ENCODE measurements at regions not wholly inside any gene's neighbourhood (a gene's known extent, or its start where the extent isn't known, plus 50 kb on each side); places are given as distances from the start of the nearest gene placed in this dataset.

DNA sequence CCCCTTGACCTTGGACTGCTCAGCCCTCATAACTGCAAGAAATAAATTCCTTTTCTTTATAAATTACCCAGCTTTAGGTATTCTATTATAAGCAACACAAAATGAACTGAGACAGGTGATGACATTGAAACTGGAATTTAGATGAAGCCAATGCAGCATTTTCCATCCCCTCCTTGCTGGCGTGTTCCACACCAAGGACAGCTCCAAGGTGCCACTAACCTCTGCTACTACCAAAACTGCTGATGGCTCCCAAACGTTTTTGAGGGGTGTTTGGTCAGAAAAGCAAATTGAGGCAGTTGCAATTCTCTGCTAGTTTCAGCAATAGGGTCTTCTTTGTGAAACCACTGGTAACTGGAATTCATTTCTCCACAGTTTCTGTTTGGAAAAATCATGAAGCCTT, 124.8 kb downstream of the DRD1 start:
- DNase-seq (ENCODE audit: low read depth in 1 of 2, low spot score in 1 of 2) (no peak), ATAC-seq (no peak), FAIRE-seq (no peak)
- ChIA-PET POLR2A (no interaction called here), CTCF (interaction anchor here (1.6 kb wide), 1 partner anchor 19 kb away, joined by 5 read pairs; no protein-coding TSS in a partner anchor)
- H3K27ac ChIP-seq: no peak overlapping the region
- no peak overlapping the region for H3K4me2 ChIP-seq
- WGBS (ENCODE audit: missing lambda C conversion rate): 21% methylated on average over 2 of the region's 2 CpGs
- no peaks in the 10 kb centered on the region for H3K9me3 ChIP-seq
- no peak overlapping the region for H3K4me3 ChIP-seq
- TF ChIP-seq, protein P1, sequence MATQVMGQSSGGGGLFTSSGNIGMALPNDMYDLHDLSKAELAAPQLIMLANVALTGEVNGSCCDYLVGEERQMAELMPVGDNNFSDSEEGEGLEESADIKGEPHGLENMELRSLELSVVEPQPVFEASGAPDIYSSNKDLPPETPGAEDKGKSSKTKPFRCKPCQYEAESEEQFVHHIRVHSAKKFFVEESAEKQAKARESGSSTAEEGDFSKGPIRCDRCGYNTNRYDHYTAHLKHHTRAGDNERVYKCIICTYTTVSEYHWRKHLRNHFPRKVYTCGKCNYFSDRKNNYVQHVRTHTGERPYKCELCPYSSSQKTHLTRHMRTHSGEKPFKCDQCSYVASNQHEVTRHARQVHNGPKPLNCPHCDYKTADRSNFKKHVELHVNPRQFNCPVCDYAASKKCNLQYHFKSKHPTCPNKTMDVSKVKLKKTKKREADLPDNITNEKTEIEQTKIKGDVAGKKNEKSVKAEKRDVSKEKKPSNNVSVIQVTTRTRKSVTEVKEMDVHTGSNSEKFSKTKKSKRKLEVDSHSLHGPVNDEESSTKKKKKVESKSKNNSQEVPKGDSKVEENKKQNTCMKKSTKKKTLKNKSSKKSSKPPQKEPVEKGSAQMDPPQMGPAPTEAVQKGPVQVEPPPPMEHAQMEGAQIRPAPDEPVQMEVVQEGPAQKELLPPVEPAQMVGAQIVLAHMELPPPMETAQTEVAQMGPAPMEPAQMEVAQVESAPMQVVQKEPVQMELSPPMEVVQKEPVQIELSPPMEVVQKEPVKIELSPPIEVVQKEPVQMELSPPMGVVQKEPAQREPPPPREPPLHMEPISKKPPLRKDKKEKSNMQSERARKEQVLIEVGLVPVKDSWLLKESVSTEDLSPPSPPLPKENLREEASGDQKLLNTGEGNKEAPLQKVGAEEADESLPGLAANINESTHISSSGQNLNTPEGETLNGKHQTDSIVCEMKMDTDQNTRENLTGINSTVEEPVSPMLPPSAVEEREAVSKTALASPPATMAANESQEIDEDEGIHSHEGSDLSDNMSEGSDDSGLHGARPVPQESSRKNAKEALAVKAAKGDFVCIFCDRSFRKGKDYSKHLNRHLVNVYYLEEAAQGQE (IDR thresholded peaks at IDR 0.05): peak; percentile 47
- TF ChIP-seq CHD2 (IDR thresholded peaks at IDR 0.05; ENCODE audit: low read length, partially characterized antibody): no peak
- H3K4me1 ChIP-seq: no peaks in the 10 kb centered on the region

DNA sequence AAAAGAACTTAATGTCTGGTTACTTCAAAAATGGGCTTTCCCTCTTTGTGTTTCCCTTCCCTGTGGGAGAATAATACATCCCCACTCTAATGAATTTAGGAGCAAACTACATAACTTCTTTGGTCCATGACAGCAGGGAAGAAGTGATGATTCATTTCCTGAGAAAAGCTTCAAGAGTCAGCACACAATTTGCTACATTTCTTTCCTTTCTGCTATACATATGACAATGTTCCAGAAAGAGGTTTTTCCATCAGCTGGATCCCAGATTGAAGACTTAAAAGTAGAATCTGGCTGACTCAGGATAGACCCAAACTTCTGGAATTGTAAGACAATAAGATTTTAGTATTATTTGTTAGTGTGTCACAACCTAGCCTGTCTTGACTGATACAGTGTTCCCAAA, 126.1 kb downstream of the DRD1 start:
- no peak for ATAC-seq
- no peak for FAIRE-seq
- Histone ChIP-seq H3K27ac (no peak overlapping the region), H3K4me2 (no peak overlapping the region), H3K4me1 (no peaks in the 10 kb centered on the region), H3K4me3 (no peak overlapping the region), H3K9me3 (no peaks in the 10 kb centered on the region)
- ChIA-PET CTCF (no interaction called here), POLR2A (no interaction called here)
- no peak for DNase-seq (ENCODE audit: low read depth in 1 of 2, low spot score in 1 of 2)
- TF ChIP-seq MAFK (IDR thresholded peaks at IDR 0.05; ENCODE audit: partially characterized antibody): no peak
- TF ChIP-seq, protein P1 (IDR thresholded peaks at IDR 0.05): no peak
- TF ChIP-seq FOSL2 (IDR thresholded peaks at IDR 0.05): no peak
- no peak for TF ChIP-seq FOSL2 (CRISPR knock-in tag; IDR thresholded peaks at IDR 0.05)
- no peak for TF ChIP-seq EHF (CRISPR knock-in tag; IDR thresholded peaks at IDR 0.05)
- no peak for TF ChIP-seq FOSB (CRISPR knock-in tag; IDR thresholded peaks at IDR 0.05)
- TF ChIP-seq MAZ (IDR thresholded peaks at IDR 0.05; ENCODE audit: borderline replicate concordance, low read depth, low read length): no peak
- TF ChIP-seq HEYL (CRISPR knock-in tag; IDR thresholded peaks at IDR 0.05): no peak
- TF ChIP-seq EHMT2 (IDR thresholded peaks at IDR 0.05; ENCODE audit: low read depth): no peak
- TF ChIP-seq, protein P2, sequence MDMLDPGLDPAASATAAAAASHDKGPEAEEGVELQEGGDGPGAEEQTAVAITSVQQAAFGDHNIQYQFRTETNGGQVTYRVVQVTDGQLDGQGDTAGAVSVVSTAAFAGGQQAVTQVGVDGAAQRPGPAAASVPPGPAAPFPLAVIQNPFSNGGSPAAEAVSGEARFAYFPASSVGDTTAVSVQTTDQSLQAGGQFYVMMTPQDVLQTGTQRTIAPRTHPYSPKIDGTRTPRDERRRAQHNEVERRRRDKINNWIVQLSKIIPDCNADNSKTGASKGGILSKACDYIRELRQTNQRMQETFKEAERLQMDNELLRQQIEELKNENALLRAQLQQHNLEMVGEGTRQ (IDR thresholded peaks at IDR 0.05): no peak
- TF ChIP-seq, protein P3, sequence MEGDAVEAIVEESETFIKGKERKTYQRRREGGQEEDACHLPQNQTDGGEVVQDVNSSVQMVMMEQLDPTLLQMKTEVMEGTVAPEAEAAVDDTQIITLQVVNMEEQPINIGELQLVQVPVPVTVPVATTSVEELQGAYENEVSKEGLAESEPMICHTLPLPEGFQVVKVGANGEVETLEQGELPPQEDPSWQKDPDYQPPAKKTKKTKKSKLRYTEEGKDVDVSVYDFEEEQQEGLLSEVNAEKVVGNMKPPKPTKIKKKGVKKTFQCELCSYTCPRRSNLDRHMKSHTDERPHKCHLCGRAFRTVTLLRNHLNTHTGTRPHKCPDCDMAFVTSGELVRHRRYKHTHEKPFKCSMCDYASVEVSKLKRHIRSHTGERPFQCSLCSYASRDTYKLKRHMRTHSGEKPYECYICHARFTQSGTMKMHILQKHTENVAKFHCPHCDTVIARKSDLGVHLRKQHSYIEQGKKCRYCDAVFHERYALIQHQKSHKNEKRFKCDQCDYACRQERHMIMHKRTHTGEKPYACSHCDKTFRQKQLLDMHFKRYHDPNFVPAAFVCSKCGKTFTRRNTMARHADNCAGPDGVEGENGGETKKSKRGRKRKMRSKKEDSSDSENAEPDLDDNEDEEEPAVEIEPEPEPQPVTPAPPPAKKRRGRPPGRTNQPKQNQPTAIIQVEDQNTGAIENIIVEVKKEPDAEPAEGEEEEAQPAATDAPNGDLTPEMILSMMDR (IDR thresholded peaks at IDR 0.05): no peak
- TF ChIP-seq FOXS1 (CRISPR knock-in tag; IDR thresholded peaks at IDR 0.05): no peak
- no peak for TF ChIP-seq TP53 (CRISPR knock-in tag; IDR thresholded peaks at IDR 0.05)
- no peak for TF ChIP-seq KDM5A (IDR thresholded peaks at IDR 0.05)
- TF ChIP-seq POLR2AphosphoS2 (conservative IDR thresholded peaks at IDR 0.05; ENCODE audit: low read length): no peak
- no peak for TF ChIP-seq NFE2L2 (conservative IDR thresholded peaks at IDR 0.05; ENCODE audit: low read length)
- TF ChIP-seq, protein P4, sequence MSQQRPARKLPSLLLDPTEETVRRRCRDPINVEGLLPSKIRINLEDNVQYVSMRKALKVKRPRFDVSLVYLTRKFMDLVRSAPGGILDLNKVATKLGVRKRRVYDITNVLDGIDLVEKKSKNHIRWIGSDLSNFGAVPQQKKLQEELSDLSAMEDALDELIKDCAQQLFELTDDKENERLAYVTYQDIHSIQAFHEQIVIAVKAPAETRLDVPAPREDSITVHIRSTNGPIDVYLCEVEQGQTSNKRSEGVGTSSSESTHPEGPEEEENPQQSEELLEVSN (IDR thresholded peaks at IDR 0.05; ENCODE audit: borderline replicate concordance, low read depth): no peak

Measured in A549 (cell line).